ENCODE measurements at regions not wholly inside any gene's neighbourhood (a gene's known extent, or its start where the extent isn't known, plus 50 kb on each side); places are given as distances from the start of the nearest gene placed in this dataset.

DNA sequence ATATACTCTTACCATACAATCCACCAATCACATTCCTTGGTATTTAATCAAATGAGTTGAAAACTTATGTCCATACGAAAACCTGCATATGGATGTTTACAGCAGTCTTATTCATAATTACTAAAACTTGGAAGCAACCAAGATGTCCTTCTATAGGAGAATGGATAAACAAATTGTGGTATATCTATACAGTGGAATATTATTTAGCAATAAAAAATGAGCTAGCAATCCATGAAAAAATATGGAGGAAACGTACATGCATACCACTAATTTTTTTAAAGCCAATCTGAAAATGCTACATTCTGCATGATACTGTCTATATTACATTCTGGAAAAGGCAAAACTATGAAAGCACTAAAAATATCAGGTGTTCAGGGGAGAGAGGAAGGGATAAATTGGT lies 73.9 kb upstream of the LPP start:
- TF ChIP-seq YY1 (IDR thresholded peaks at IDR 0.05; ENCODE audit: insufficient read depth, insufficient read length) (no peak), ZNF274 (IDR thresholded peaks at IDR 0.05; ENCODE audit: low read depth, low read length) (no peak), SUZ12 (IDR thresholded peaks at IDR 0.05; ENCODE audit: extremely low read depth, insufficient read depth, insufficient read length) (no peak)
